ENCODE measurements at regions not wholly inside any gene's neighbourhood (a gene's known extent, or its start where the extent isn't known, plus 50 kb on each side); places are given as distances from the start of the nearest gene placed in this dataset.

DNA sequence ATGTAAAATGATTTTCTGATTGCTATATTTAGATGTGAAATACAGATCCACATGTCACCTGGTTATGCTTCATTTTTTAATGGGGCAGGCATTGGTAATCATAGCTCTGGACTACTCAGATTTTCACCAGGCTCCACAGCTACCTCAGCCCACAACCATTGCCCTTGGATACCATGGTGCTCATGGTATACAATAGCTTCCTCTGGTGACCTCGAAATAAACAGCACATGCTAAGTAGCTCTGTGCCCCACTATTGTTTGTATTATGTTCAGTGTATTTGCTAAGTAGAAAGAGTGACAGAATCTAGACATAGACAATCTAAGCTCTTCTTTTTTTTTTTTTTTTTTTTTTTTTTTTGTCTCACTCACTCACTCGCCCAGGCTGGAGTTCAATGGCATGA, 274.4 kb upstream of the USP15 start:
- POLR2A ChIA-PET: no interaction called here
- no peaks in the 10 kb centered on the region for H3K4me1 Mint-ChIP-seq
- CTCF ChIA-PET: no interaction called here

DNA sequence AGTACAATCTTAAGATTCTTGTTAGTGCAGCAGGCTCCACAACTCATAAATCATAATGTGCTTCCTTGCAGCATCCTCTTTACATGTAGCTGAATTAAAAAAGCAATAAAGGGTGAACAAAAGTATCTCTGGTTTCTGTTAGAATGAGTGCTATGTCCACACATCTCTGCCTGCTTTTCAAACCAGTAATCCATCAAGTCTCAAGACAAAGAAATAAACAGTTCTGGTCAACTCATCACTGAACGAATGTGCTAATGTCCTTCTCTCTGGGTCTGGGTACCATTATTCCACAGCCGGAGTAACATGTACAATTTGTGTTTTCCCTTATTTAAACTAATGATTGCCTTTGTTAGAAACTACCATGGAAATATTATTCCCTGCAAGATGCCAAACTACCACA, 273.0 kb upstream of the USP15 start:
- CTCF ChIA-PET: interaction anchor here (0.6 kb wide), 1 partner anchor 1722 kb away, joined by 3 read pairs; no protein-coding TSS in a partner anchor
- H3K36me3 Mint-ChIP-seq: no peaks in the 10 kb centered on the region
- H3K27ac Mint-ChIP-seq: no peak overlapping the region
- H3K4me3 Mint-ChIP-seq: no peak overlapping the region
- Histone ChIP-seq H3K4me1 (ENCODE audit: control insufficient read depth in 2 of 2, insufficient read depth in 2 of 2, low read length in 2 of 2) (no peaks in the 10 kb centered on the region), H3K36me3 (ENCODE audit: control insufficient read depth in 2 of 3, insufficient read depth in 3 of 3, low read length in 3 of 3) (no peaks in the 10 kb centered on the region), H3K4me3 (ENCODE audit: low read length) (no peak overlapping the region), H3K27ac (ENCODE audit: low read depth, low read length) (no peak overlapping the region), H3K27me3 (ENCODE audit: control insufficient read depth in 2 of 2, insufficient read depth in 2 of 2, low read length in 2 of 2) (no peaks in the 10 kb centered on the region), H3K9me3 (ENCODE audit: control insufficient read depth in 2 of 3, low read length in 3 of 3) (no peaks in the 10 kb centered on the region)
- POLR2A ChIA-PET: no interaction called here
- ATAC-seq (no peak), DNase-seq (no peak)
- H3K9me3 Mint-ChIP-seq: no peaks in the 10 kb centered on the region
- no peaks in the 10 kb centered on the region for H3K4me1 Mint-ChIP-seq
- peaks cover 0 to 2% (median 0%) of the 10 kb centered on the region in 5 donors for H3K27me3 Mint-ChIP-seq
- intact Hi-C loops (cut with micrococcal nuclease): no loop called here

More for the DNA sequence above, 274.4 kb upstream of the USP15 start:
- H3K4me3 Mint-ChIP-seq: no peak overlapping the region
- H3K36me3 ChIP-seq (ENCODE audit: control insufficient read depth in 2 of 3, insufficient read depth in 3 of 3, low read length in 3 of 3): no peaks in the 10 kb centered on the region
- peaks cover 0 to 4% (median 0%) of the 10 kb centered on the region in 11 donors for H3K9me3 Mint-ChIP-seq
- no peaks in the 10 kb centered on the region for H3K4me1 ChIP-seq (ENCODE audit: control insufficient read depth in 2 of 2, insufficient read depth in 2 of 2, low read length in 2 of 2)
- intact Hi-C loops (cut with micrococcal nuclease): no loop called here
- H3K27me3 ChIP-seq (ENCODE audit: control insufficient read depth in 2 of 2, insufficient read depth in 2 of 2, low read length in 2 of 2): no peaks in the 10 kb centered on the region
- ATAC-seq (no peak), DNase-seq (no peak)
- no peak overlapping the region for H3K27ac Mint-ChIP-seq
- no peaks in the 10 kb centered on the region for H3K9me3 ChIP-seq (ENCODE audit: control insufficient read depth in 2 of 3, low read length in 3 of 3)
- H3K36me3 Mint-ChIP-seq: no peaks in the 10 kb centered on the region
- H3K4me3 ChIP-seq (ENCODE audit: low read length): no peak overlapping the region
- H3K27ac ChIP-seq (ENCODE audit: low read depth, low read length): no peak overlapping the region
- peaks cover 0 to 2% (median 0%) of the 10 kb centered on the region in 5 donors for H3K27me3 Mint-ChIP-seq

DNA sequence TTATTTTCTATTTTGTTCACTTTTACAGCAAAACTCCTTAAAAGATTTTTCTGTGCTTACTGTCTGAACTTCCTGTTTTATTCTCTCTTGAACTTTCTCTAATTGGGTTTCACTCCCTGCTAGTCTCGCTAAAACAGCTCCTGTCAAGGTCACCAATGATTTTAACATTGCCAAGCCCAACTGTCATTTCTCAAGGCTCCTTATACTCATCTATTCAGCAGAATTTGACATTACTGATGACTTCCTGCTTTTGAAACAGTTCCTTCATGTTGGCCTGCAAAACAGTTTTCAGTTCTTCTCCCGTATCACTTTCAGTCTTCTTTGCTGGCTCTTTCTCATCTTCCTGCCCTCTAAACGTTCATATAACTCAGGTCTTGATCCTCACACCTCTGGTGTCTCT, 268.5 kb upstream of the USP15 start:
- no peak overlapping the region for H3K4me3 ChIP-seq (ENCODE audit: low read length)
- no peaks in the 10 kb centered on the region for H3K9me3 ChIP-seq (ENCODE audit: control insufficient read depth in 2 of 3, low read length in 3 of 3)
- Mint-ChIP-seq H3K9me3 (no peaks in the 10 kb centered on the region), H3K4me3 (no peak overlapping the region), H3K27ac (no peak overlapping the region), H3K4me1 (no peaks in the 10 kb centered on the region), H3K27me3 (peaks cover 0 to 2% (median 0%) of the 10 kb centered on the region in 5 donors), H3K36me3 (no peaks in the 10 kb centered on the region)
- H3K4me1 ChIP-seq (ENCODE audit: control insufficient read depth in 2 of 2, insufficient read depth in 2 of 2, low read length in 2 of 2): no peaks in the 10 kb centered on the region
- ATAC-seq (no peak), DNase-seq (no peak)
- no peaks in the 10 kb centered on the region for H3K36me3 ChIP-seq (ENCODE audit: control insufficient read depth in 2 of 3, insufficient read depth in 3 of 3, low read length in 3 of 3)
- H3K27me3 ChIP-seq (ENCODE audit: control insufficient read depth in 2 of 2, insufficient read depth in 2 of 2, low read length in 2 of 2): no peaks in the 10 kb centered on the region
- no peak overlapping the region for H3K27ac ChIP-seq (ENCODE audit: low read depth, low read length)
- CTCF ChIA-PET: interaction anchor here (0.6 kb wide), 1 partner anchor 14 kb away, joined by 3 read pairs; no protein-coding TSS in a partner anchor
- POLR2A ChIA-PET: no interaction called here
- intact Hi-C loops (cut with micrococcal nuclease): loop anchor here (5.0 to 10.0 kb wide), 3 partner anchors 127 to 1304 kb away; a partner anchor contains a TSS

DNA sequence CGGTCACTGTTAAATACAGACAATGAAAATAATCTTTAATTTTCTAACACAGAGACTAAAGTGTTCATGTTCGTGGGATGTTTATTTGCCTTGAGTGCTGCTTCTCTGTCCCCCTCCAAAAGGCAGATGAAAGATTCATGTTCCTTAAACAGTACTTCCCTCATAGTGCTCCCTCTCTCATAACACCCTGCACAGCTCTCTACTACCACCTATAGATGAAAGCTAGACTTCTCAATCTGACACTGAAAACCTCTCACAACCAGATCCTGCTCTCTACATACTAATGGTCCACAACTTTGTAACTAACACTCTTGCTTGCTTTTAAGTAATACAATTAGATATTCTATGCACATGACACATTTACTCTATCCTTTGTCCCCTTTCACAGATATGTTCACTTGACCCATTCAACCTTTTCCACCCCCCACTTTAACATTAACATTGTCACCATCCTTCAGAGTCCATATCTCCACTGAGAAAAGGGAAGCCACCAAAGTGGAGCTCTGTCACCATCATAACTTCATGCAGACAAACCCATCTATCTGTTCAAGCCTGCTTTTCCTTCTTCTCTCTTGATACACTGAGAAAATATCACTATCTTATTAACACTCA, 266.4 kb upstream of the USP15 start:
- H3K36me3 ChIP-seq (ENCODE audit: control insufficient read depth in 2 of 3, insufficient read depth in 3 of 3, low read length in 3 of 3): no peaks in the 10 kb centered on the region
- no peak overlapping the region for H3K27ac ChIP-seq (ENCODE audit: low read depth, low read length)
- Mint-ChIP-seq H3K9me3 (no peaks in the 10 kb centered on the region), H3K4me3 (no peak overlapping the region), H3K36me3 (no peaks in the 10 kb centered on the region), H3K4me1 (no peaks in the 10 kb centered on the region), H3K27me3 (peaks cover 0 to 11% (median 6%) of the 10 kb centered on the region in 5 donors), H3K27ac (no peak overlapping the region)
- ChIA-PET POLR2A (no interaction called here), CTCF (interaction anchor here (0.5 to 1.0 kb wide), 2 partner anchors 178 to 713 kb away, joined by 4 to 5 read pairs; no protein-coding TSS in a partner anchor)
- no peaks in the 10 kb centered on the region for H3K9me3 ChIP-seq (ENCODE audit: control insufficient read depth in 2 of 3, low read length in 3 of 3)
- peak; percentile 78 for ATAC-seq
- intact Hi-C loops (cut with micrococcal nuclease): loop anchor here (1.0 to 10.0 kb wide), 4 partner anchors 129 to 1307 kb away; a partner anchor contains a TSS
- H3K4me3 ChIP-seq (ENCODE audit: low read length): no peak overlapping the region
- H3K4me1 ChIP-seq (ENCODE audit: control insufficient read depth in 2 of 2, insufficient read depth in 2 of 2, low read length in 2 of 2): no peaks in the 10 kb centered on the region
- peak in 3 of 9 donors; percentile 1 to 19 (median 8) for DNase-seq
- H3K27me3 ChIP-seq (ENCODE audit: control insufficient read depth in 2 of 2, insufficient read depth in 2 of 2, low read length in 2 of 2): no peaks in the 10 kb centered on the region

DNA sequence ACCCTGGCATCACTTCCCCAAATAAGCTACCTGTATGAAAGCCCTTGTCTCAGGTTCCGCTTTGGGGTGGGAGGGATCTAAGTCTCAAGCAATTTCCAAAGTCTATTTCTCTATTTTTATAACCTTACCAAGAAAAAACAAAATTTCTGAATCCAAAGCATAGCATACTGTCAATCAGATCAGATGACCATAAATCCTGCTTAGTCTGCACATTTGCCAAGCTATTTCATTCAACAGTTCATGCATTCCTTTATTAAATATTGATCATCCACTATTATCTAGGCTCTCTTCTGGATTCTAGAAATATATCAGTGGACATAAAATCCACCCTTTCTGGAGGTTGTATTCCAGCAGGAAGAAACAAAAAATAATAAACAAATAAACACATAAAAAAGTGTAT, 263.5 kb upstream of the USP15 start:
- no peak overlapping the region for H3K27ac Mint-ChIP-seq
- peaks cover 0 to 12% (median 6%) of the 10 kb centered on the region in 5 donors for H3K27me3 Mint-ChIP-seq
- ChIA-PET CTCF (no interaction called here), POLR2A (no interaction called here)
- intact Hi-C loops (cut with micrococcal nuclease): loop anchor here in 1 of 2 donors (10.0 kb wide), 1 partner anchor 132 kb away; no protein-coding TSS in a partner anchor
- H3K36me3 Mint-ChIP-seq: no peaks in the 10 kb centered on the region
- Histone ChIP-seq H3K4me1 (ENCODE audit: control insufficient read depth in 2 of 2, insufficient read depth in 2 of 2, low read length in 2 of 2) (no peaks in the 10 kb centered on the region), H3K9me3 (ENCODE audit: control insufficient read depth in 2 of 3, low read length in 3 of 3) (no peaks in the 10 kb centered on the region), H3K27ac (ENCODE audit: low read depth, low read length) (no peak overlapping the region), H3K4me3 (ENCODE audit: low read length) (no peak overlapping the region), H3K27me3 (ENCODE audit: control insufficient read depth in 2 of 2, insufficient read depth in 2 of 2, low read length in 2 of 2) (no peaks in the 10 kb centered on the region), H3K36me3 (ENCODE audit: control insufficient read depth in 2 of 3, insufficient read depth in 3 of 3, low read length in 3 of 3) (no peaks in the 10 kb centered on the region)
- H3K4me3 Mint-ChIP-seq: no peak overlapping the region
- no peak for ATAC-seq
- no peaks in the 10 kb centered on the region for H3K4me1 Mint-ChIP-seq
- no peak for DNase-seq
- no peaks in the 10 kb centered on the region for H3K9me3 Mint-ChIP-seq

DNA sequence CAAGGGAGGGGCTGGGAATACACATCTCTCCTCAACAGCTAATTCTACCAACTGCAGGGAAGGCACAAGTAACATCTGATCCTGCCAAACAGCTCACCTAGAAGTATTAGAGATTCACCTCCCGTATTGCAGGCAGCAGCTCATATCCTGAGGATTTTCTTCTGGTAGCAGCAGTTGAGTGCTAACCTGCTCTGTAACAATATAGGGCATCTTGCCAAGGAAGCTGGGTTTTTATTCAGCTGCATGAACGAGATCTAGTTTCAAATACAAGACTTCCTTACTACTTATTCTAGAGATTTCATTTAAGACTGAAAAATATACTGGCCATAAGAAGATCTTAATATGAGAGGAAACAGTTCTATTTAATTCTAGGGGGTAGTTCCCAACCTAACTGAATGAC, 261.4 kb upstream of the USP15 start:
- Mint-ChIP-seq H3K27ac (no peak overlapping the region), H3K27me3 (peaks cover 0 to 12% (median 6%) of the 10 kb centered on the region in 5 donors), H3K4me3 (no peak overlapping the region), H3K36me3 (no peaks in the 10 kb centered on the region), H3K9me3 (no peaks in the 10 kb centered on the region), H3K4me1 (no peaks in the 10 kb centered on the region)
- POLR2A ChIA-PET: no interaction called here
- DNase-seq: no peak
- Histone ChIP-seq H3K9me3 (ENCODE audit: control insufficient read depth in 2 of 3, low read length in 3 of 3) (no peaks in the 10 kb centered on the region), H3K27ac (ENCODE audit: low read depth, low read length) (no peak overlapping the region), H3K4me1 (ENCODE audit: control insufficient read depth in 2 of 2, insufficient read depth in 2 of 2, low read length in 2 of 2) (no peaks in the 10 kb centered on the region), H3K36me3 (ENCODE audit: control insufficient read depth in 2 of 3, insufficient read depth in 3 of 3, low read length in 3 of 3) (no peaks in the 10 kb centered on the region), H3K27me3 (ENCODE audit: control insufficient read depth in 2 of 2, insufficient read depth in 2 of 2, low read length in 2 of 2) (no peaks in the 10 kb centered on the region), H3K4me3 (ENCODE audit: low read length) (no peak overlapping the region)
- CTCF ChIA-PET: no interaction called here
- intact Hi-C loops (cut with micrococcal nuclease): loop anchor here in 1 of 2 donors (10.0 kb wide), 1 partner anchor 134 kb away; no protein-coding TSS in a partner anchor
- no peak for ATAC-seq

DNA sequence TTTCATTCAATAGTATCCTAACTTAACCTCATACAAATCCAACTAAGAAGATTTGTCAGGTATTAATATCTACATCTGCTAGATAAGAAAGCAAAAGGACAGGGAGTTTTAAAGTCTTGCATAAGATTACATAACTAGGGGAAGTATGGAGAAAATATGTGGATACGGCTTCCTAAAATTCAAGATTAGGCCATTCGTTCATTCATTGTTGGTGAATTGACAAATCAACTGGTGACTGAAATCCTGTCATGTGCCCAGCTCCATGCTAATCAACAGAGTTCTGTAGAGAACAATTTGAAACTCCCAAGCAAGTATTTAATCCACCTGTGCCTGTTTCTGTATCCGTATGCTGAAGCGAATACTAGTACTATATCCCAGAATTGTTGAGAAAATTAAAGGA, 260.9 kb upstream of the USP15 start:
- ChIA-PET POLR2A (no interaction called here), CTCF (no interaction called here)
- Mint-ChIP-seq H3K27ac (no peak overlapping the region), H3K27me3 (peaks cover 0 to 12% (median 6%) of the 10 kb centered on the region in 5 donors), H3K4me3 (no peak overlapping the region), H3K36me3 (no peaks in the 10 kb centered on the region), H3K4me1 (no peaks in the 10 kb centered on the region), H3K9me3 (no peaks in the 10 kb centered on the region)
- no peak for ATAC-seq
- Histone ChIP-seq H3K27me3 (ENCODE audit: control insufficient read depth in 2 of 2, insufficient read depth in 2 of 2, low read length in 2 of 2) (no peaks in the 10 kb centered on the region), H3K36me3 (ENCODE audit: control insufficient read depth in 2 of 3, insufficient read depth in 3 of 3, low read length in 3 of 3) (no peaks in the 10 kb centered on the region), H3K4me1 (ENCODE audit: control insufficient read depth in 2 of 2, insufficient read depth in 2 of 2, low read length in 2 of 2) (no peaks in the 10 kb centered on the region), H3K4me3 (ENCODE audit: low read length) (no peak overlapping the region), H3K9me3 (ENCODE audit: control insufficient read depth in 2 of 3, low read length in 3 of 3) (no peaks in the 10 kb centered on the region), H3K27ac (ENCODE audit: low read depth, low read length) (no peak overlapping the region)
- DNase-seq: no peak
- intact Hi-C loops (cut with micrococcal nuclease): loop anchor here in 1 of 2 donors (10.0 kb wide), 1 partner anchor 135 kb away; no protein-coding TSS in a partner anchor

All from naive thymus-derived CD4-positive, alpha-beta T cell (primary cell).